H1 (cell line): ENCODE measurements at regions not wholly inside any gene's neighbourhood (a gene's known extent, or its start where the extent isn't known, plus 50 kb on each side); places are given as distances from the start of the nearest gene placed in this dataset.

Source experiments
- BRCA1 ChIP-seq: IDR thresholded peaks from 2 replicates; pipeline ENCODE4 v1.6.1; 2012; ENCODE audit warnings: low read depth, low read length, improper control_type of control experiment
- EGR1 ChIP-seq: IDR thresholded peaks from 2 replicates; pipeline ENCODE4 v1.6.1; 2011; ENCODE audit warnings: low read depth, low read length, borderline replicate concordance
- EP300 ChIP-seq, 2 experiments: IDR thresholded peaks; 1 replicate in 1 of 2; 2 replicates in 1 of 2; pipeline ENCODE4 v1.6.1; 2011 to 2012; ENCODE audit warnings: low read depth in 2 of 2, low read length in 2 of 2, mild to moderate bottlenecking in 2 of 2, borderline replicate concordance in 1 of 2, inconsistent platforms in 1 of 2, moderate library complexity in 1 of 2
- EZH2 ChIP-seq: fragments of 200-600 bp; sonication (generic); IDR thresholded peaks from 2 replicates; pipeline ENCODE4 v1.7.1; 2012; ENCODE audit warnings: low read depth, mild to moderate bottlenecking, moderate library complexity, low read length, inconsistent platforms; ENCODE audit not compliant: severe bottlenecking
- JUND ChIP-seq: IDR thresholded peaks from 2 replicates; pipeline ENCODE4 v1.6.1; 2011; ENCODE audit warnings: mild to moderate bottlenecking, improper control_type of control experiment, low read length
- MAFK ChIP-seq: IDR thresholded peaks from 2 replicates; pipeline ENCODE4 v1.6.1; 2012; ENCODE audit warnings: low read depth, mild to moderate bottlenecking, improper control_type of control experiment, low read length
- SUZ12 ChIP-seq: fragments of 200-600 bp; sonication (generic); IDR thresholded peaks from 2 replicates; pipeline ENCODE4 v1.6.1; 2012; ENCODE audit warnings: mild to moderate bottlenecking, inconsistent platforms, low read length, moderate library complexity, mixed read lengths
- YY1 ChIP-seq: IDR thresholded peaks from 2 replicates; pipeline ENCODE4 v1.6.1; 2011; ENCODE audit warnings: low read depth, mild to moderate bottlenecking, low read length
- TF ChIP-seq, protein P1 (sequence below): IDR thresholded peaks from 2 replicates; pipeline ENCODE4 v1.6.1; 2012; ENCODE audit warnings: inconsistent platforms
- TF ChIP-seq, protein P2 (sequence below), 3 experiments: IDR thresholded peaks; 1 replicate in 2 of 3; 2 replicates in 1 of 3; pipeline versions ENCODE4 v1.5.1 to v1.6.1; 2011; ENCODE audit warnings: low read length in 3 of 3, mild to moderate bottlenecking in 3 of 3, inconsistent platforms in 2 of 3, low read depth in 1 of 3, moderate library complexity in 1 of 3; ENCODE audit not compliant: insufficient read depth in 1 of 3; ENCODE audit errors: control extremely low read depth in 1 of 3

DNA sequence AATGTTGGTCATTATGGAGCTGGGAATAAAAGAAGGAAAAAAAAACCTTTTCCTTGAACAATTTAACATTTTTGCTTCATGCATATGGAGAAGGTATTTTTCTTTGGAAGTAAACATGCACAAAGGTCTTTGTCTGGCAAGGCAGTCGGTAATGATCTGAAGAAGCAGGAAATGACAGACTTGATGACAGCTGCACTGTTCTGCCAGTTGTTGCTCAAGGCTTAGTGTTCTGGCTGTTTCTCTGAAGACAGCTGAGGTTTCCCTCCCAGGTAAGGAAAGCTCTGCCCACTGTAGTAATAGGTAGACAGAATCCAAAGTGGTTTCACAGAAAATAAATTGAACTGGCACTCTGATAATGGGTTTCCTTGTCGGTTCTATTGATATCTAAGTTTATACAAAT, 308.4 kb upstream of the GCFC2 start:
- TF ChIP-seq, protein P1, sequence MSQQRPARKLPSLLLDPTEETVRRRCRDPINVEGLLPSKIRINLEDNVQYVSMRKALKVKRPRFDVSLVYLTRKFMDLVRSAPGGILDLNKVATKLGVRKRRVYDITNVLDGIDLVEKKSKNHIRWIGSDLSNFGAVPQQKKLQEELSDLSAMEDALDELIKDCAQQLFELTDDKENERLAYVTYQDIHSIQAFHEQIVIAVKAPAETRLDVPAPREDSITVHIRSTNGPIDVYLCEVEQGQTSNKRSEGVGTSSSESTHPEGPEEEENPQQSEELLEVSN = no peak
- TF ChIP-seq EGR1 (no peak), MAFK (no peak), SUZ12 (no peak), EZH2 (no peak), JUND (no peak), EP300 (IDR thresholded peaks at IDR 0.05; ENCODE audit: borderline replicate concordance in 1 of 2, low read depth in 2 of 2, low read length in 2 of 2) (no peak), YY1 (no peak), BRCA1 (no peak)
- TF ChIP-seq, protein P2, sequence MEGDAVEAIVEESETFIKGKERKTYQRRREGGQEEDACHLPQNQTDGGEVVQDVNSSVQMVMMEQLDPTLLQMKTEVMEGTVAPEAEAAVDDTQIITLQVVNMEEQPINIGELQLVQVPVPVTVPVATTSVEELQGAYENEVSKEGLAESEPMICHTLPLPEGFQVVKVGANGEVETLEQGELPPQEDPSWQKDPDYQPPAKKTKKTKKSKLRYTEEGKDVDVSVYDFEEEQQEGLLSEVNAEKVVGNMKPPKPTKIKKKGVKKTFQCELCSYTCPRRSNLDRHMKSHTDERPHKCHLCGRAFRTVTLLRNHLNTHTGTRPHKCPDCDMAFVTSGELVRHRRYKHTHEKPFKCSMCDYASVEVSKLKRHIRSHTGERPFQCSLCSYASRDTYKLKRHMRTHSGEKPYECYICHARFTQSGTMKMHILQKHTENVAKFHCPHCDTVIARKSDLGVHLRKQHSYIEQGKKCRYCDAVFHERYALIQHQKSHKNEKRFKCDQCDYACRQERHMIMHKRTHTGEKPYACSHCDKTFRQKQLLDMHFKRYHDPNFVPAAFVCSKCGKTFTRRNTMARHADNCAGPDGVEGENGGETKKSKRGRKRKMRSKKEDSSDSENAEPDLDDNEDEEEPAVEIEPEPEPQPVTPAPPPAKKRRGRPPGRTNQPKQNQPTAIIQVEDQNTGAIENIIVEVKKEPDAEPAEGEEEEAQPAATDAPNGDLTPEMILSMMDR (IDR thresholded peaks at IDR 0.05; ENCODE audit: control extremely low read depth in 1 of 3, insufficient read depth in 1 of 3, low read depth in 1 of 3, low read length in 3 of 3) = no peak
